ENCODE measurements at regions not wholly inside any gene's neighbourhood (a gene's known extent, or its start where the extent isn't known, plus 50 kb on each side); places are given as distances from the start of the nearest gene placed in this dataset.

- ATAC-seq, result no peak
- Mint-ChIP-seq H3K4me1 (no peaks in the 10 kb centered on the region), H3K36me3 (no peaks in the 10 kb centered on the region), H3K27me3 (ENCODE audit: low read depth) (no peaks in the 10 kb centered on the region), H3K27ac (no peak overlapping the region), H3K4me3 (no peak overlapping the region), H3K9me3 (no peaks in the 10 kb centered on the region)
- ChIA-PET POLR2A (interaction anchor here (0.5 kb wide), 1 partner anchor 1897 kb away, joined by 3 read pairs; no protein-coding TSS in a partner anchor), CTCF (interaction anchor here (0.9 kb wide), 1 partner anchor 234 kb away, joined by 3 read pairs; no protein-coding TSS in a partner anchor)
- no peak for DNase-seq (ENCODE audit: low spot score)
- TF ChIP-seq SMAD3 (CRISPR knock-in tag; IDR thresholded peaks at IDR 0.05; ENCODE audit: borderline replicate concordance), result no peak
- TF ChIP-seq ZSCAN18 (CRISPR knock-in tag; IDR thresholded peaks at IDR 0.05), result no peak
- no peak for TF ChIP-seq ZNF423 (CRISPR knock-in tag; IDR thresholded peaks at IDR 0.05)
- TF ChIP-seq NR3C1 (CRISPR knock-in tag; conservative IDR thresholded peaks at IDR 0.05; ENCODE audit: low read depth), result no peak
Measured at GRCh38 chr11:128391811-128392210, 195.5 kb downstream of the ETS1 start.

GRCh38 chr11:128390246-128390645 lies 197.1 kb downstream of the ETS1 start:
- H3K36me3 Mint-ChIP-seq, result no peaks in the 10 kb centered on the region
- ChIA-PET POLR2A (no interaction called here), CTCF (no interaction called here)
- no peak for DNase-seq (ENCODE audit: low spot score)
- H3K9me3 Mint-ChIP-seq, result peaks cover 3% of the 10 kb centered on the region; the same call in 1 of the 2 replicates
- no peak overlapping the region for H3K4me3 Mint-ChIP-seq
- 0 out of 2 replicates have a peak, but pooled peaks cover 2% of the 10 kb centered on the region for H3K4me1 Mint-ChIP-seq
- TF ChIP-seq FOXP4 (CRISPR knock-in tag; IDR thresholded peaks at IDR 0.05) (no peak), ZBTB21 (CRISPR knock-in tag; IDR thresholded peaks at IDR 0.05; ENCODE audit: borderline replicate concordance) (no peak), TEAD4 (CRISPR knock-in tag; IDR thresholded peaks at IDR 0.05) (no peak), ZNF425 (CRISPR knock-in tag; conservative IDR thresholded peaks at IDR 0.05) (no peak), MYBL2 (CRISPR knock-in tag; IDR thresholded peaks at IDR 0.05) (no peak), TCF7 (CRISPR knock-in tag; IDR thresholded peaks at IDR 0.05; ENCODE audit: low read depth) (no peak), JAZF1 (CRISPR knock-in tag; IDR thresholded peaks at IDR 0.05) (no peak), ETV6 (CRISPR knock-in tag; IDR thresholded peaks at IDR 0.05) (no peak), ZNF423 (CRISPR knock-in tag; IDR thresholded peaks at IDR 0.05) (no peak), NFE2L1 (CRISPR knock-in tag; IDR thresholded peaks at IDR 0.05) (no peak), NR3C1 (CRISPR knock-in tag; conservative IDR thresholded peaks at IDR 0.05; ENCODE audit: low read depth) (no peak), IRF1 (CRISPR knock-in tag; IDR thresholded peaks at IDR 0.05) (no peak), ATF3 (CRISPR knock-in tag; conservative IDR thresholded peaks at IDR 0.05) (no peak), ESRRA (CRISPR knock-in tag; IDR thresholded peaks at IDR 0.05; ENCODE audit: borderline replicate concordance) (no peak), HMGXB4 (CRISPR knock-in tag; IDR thresholded peaks at IDR 0.05) (no peak), SMAD4 (CRISPR knock-in tag; IDR thresholded peaks at IDR 0.05) (no peak), ZSCAN18 (CRISPR knock-in tag; IDR thresholded peaks at IDR 0.05) (no peak), SMAD3 (CRISPR knock-in tag; IDR thresholded peaks at IDR 0.05; ENCODE audit: borderline replicate concordance) (no peak), TEAD1 (CRISPR knock-in tag; IDR thresholded peaks at IDR 0.05) (no peak)
- ATAC-seq, result no peak
- H3K27me3 Mint-ChIP-seq (ENCODE audit: low read depth), result no peaks in the 10 kb centered on the region
- no peak overlapping the region for H3K27ac Mint-ChIP-seq

Data from WTC11 (cell line).